ENCODE measurements at regions not wholly inside any gene's neighbourhood (a gene's known extent, or its start where the extent isn't known, plus 50 kb on each side); places are given as distances from the start of the nearest gene placed in this dataset.

GRCh38 chr12:114976959-114977358, 293.0 kb upstream of the TBX3 start:
- TF ChIP-seq CTCF (IDR thresholded peaks at IDR 0.05) (no peak), POLR2A (IDR thresholded peaks at IDR 0.05) (no peak)
